ENCODE measurements at regions not wholly inside any gene's neighbourhood (a gene's known extent, or its start where the extent isn't known, plus 50 kb on each side); places are given as distances from the start of the nearest gene placed in this dataset.

GRCh38 chr13:80671773-80672172 is 330.8 kb upstream of the SPRY2 start:
- no peak for DNase-seq (ENCODE audit: low read depth in 1 of 2, low spot score in 1 of 2)
- H3K27me3 ChIP-seq (ENCODE audit: insufficient read depth, poor library complexity, severe bottlenecking) = no peaks in the 10 kb centered on the region
- H3K4me3 ChIP-seq (replicated peaks; ENCODE audit: insufficient read depth, low read length) = no peak overlapping the region
- no peak overlapping the region for H3K27ac ChIP-seq (replicated peaks)
- TF ChIP-seq REST (IDR thresholded peaks at IDR 0.05; ENCODE audit: insufficient replicate concordance, low read depth) = no peak
- TF ChIP-seq SPI1 (IDR thresholded peaks at IDR 0.05; ENCODE audit: borderline replicate concordance, low read depth) = no peak
- no peak for TF ChIP-seq CTCF (IDR thresholded peaks at IDR 0.05; ENCODE audit: insufficient read depth, low read length)
- TF ChIP-seq POLR2AphosphoS5 (IDR thresholded peaks at IDR 0.05; ENCODE audit: low read depth) = no peak
- TF ChIP-seq GABPA (IDR thresholded peaks at IDR 0.05; ENCODE audit: low read depth) = no peak

GRCh38 chr13:80669112-80669511 is 328.2 kb upstream of the SPRY2 start:
- Histone ChIP-seq H3K4me3 (replicated peaks; ENCODE audit: insufficient read depth, low read length) (no peak overlapping the region), H3K27me3 (ENCODE audit: insufficient read depth, poor library complexity, severe bottlenecking) (no peaks in the 10 kb centered on the region), H3K27ac (replicated peaks) (no peak overlapping the region)
- DNase-seq (ENCODE audit: low read depth in 1 of 2, low spot score in 1 of 2) = no peak
- no peak for TF ChIP-seq REST (IDR thresholded peaks at IDR 0.05; ENCODE audit: insufficient replicate concordance, low read depth)

- no peak overlapping the region for H3K4me3 ChIP-seq (replicated peaks; ENCODE audit: insufficient read depth, low read length)
- DNase-seq (ENCODE audit: low read depth in 1 of 2, low spot score in 1 of 2) = no peak
- no peak for TF ChIP-seq REST (IDR thresholded peaks at IDR 0.05; ENCODE audit: insufficient replicate concordance, low read depth)
- H3K27me3 ChIP-seq (ENCODE audit: insufficient read depth, poor library complexity, severe bottlenecking) = no peaks in the 10 kb centered on the region
- no peak overlapping the region for H3K27ac ChIP-seq (replicated peaks)
Measured at GRCh38 chr13:80668452-80668851, 327.5 kb upstream of the SPRY2 start.

GRCh38 chr13:80666782-80667552 is 326.0 kb upstream of the SPRY2 start:
- H3K27ac ChIP-seq (replicated peaks) = no peak overlapping the region
- no peaks in the 10 kb centered on the region for H3K27me3 ChIP-seq (ENCODE audit: insufficient read depth, poor library complexity, severe bottlenecking)
- no peak for DNase-seq (ENCODE audit: low read depth in 1 of 2, low spot score in 1 of 2)
- no peak for TF ChIP-seq SPI1 (IDR thresholded peaks at IDR 0.05; ENCODE audit: borderline replicate concordance, low read depth)
- TF ChIP-seq GABPA (IDR thresholded peaks at IDR 0.05; ENCODE audit: low read depth) = no peak
- TF ChIP-seq POLR2AphosphoS5 (IDR thresholded peaks at IDR 0.05; ENCODE audit: low read depth) = no peak
- TF ChIP-seq REST (IDR thresholded peaks at IDR 0.05; ENCODE audit: insufficient replicate concordance, low read depth) = no peak
- no peak for TF ChIP-seq CTCF (IDR thresholded peaks at IDR 0.05; ENCODE audit: insufficient read depth, low read length)
- no peak overlapping the region for H3K4me3 ChIP-seq (replicated peaks; ENCODE audit: insufficient read depth, low read length)

Data from HL-60 (cell line).